ENCODE measurements at regions not wholly inside any gene's neighbourhood (a gene's known extent, or its start where the extent isn't known, plus 50 kb on each side); places are given as distances from the start of the nearest gene placed in this dataset.

- Histone ChIP-seq H3K9me3 (replicated peaks in 1 of 2; ENCODE audit: control insufficient read depth in 1 of 2, insufficient read depth in 1 of 2, low read length in 2 of 2) (peaks cover 0 to 5% of the 10 kb centered on the region in 2 donors), H3K9ac (ENCODE audit: insufficient read depth, low read length, poor library complexity, severe bottlenecking) (no peak overlapping the region), H4K20me1 (ENCODE audit: insufficient read depth, low read length) (no peaks in the 10 kb centered on the region), H3K27me3 (ENCODE audit: control insufficient read depth in 2 of 2, insufficient read depth in 2 of 2, low read length in 2 of 2) (no peaks in the 10 kb centered on the region), H2AFZ (ENCODE audit: insufficient read depth, low read depth, low read length, poor library complexity, severe bottlenecking) (no peak overlapping the region), H3K36me3 (replicated peaks in 1 of 2; ENCODE audit: control insufficient read depth in 1 of 2, insufficient read depth in 2 of 2, low read length in 2 of 2) (no peaks in the 10 kb centered on the region), H3K27ac (ENCODE audit: low read depth in 1 of 2, low read length in 2 of 2) (no peak overlapping the region), H3K4me1 (ENCODE audit: control insufficient read depth in 1 of 2, insufficient read depth in 2 of 2, low read length in 2 of 2) (no peaks in the 10 kb centered on the region), H3K4me3 (replicated peaks in 1 of 3; ENCODE audit: low read depth in 2 of 3, low read length in 3 of 3) (no peak overlapping the region), H3K4me2 (replicated peaks; ENCODE audit: extremely low read depth, low read length, poor library complexity, severe bottlenecking) (no peak overlapping the region), H3K79me2 (ENCODE audit: insufficient read depth, low read length) (no peaks in the 10 kb centered on the region)
- no peaks in the 10 kb centered on the region for H3K4me1 Mint-ChIP-seq
- intact Hi-C loops (cut with micrococcal nuclease), result no loop called here
- TF ChIP-seq CTCF (IDR thresholded peaks at IDR 0.05), result no peak
- H3K4me3 Mint-ChIP-seq, result no peak overlapping the region
- no CpG with 5 or more reads among the region's 3 CpGs for WGBS (ENCODE audit: insufficient coverage)
- DNase-seq, result no peak
- no peaks in the 10 kb centered on the region for H3K36me3 Mint-ChIP-seq
- H3K27me3 Mint-ChIP-seq (ENCODE audit: low read depth in 3 of 3), result no peaks in the 10 kb centered on the region
- H3K9me3 Mint-ChIP-seq, result peaks cover 0 to 5% (median 0%) of the 10 kb centered on the region in 7 donors
- H3K27ac Mint-ChIP-seq, result no peak overlapping the region
Measured at GRCh38 chr17:52648995-52649394, 490.5 kb upstream of the CA10 start.

GRCh38 chr17:52647411-52647810 is 488.9 kb upstream of the CA10 start:
- no peaks in the 10 kb centered on the region for H3K4me1 Mint-ChIP-seq
- H3K9me3 ChIP-seq (replicated peaks in 1 of 2; ENCODE audit: control insufficient read depth in 1 of 2, insufficient read depth in 1 of 2, low read length in 2 of 2), result peaks cover 0 to 5% of the 10 kb centered on the region in 2 donors
- no CpG with 5 or more reads among the region's 1 CpG for WGBS (ENCODE audit: insufficient coverage)
- no peak overlapping the region for H2AFZ ChIP-seq (ENCODE audit: insufficient read depth, low read depth, low read length, poor library complexity, severe bottlenecking)
- no peaks in the 10 kb centered on the region for H3K36me3 ChIP-seq (replicated peaks in 1 of 2; ENCODE audit: control insufficient read depth in 1 of 2, insufficient read depth in 2 of 2, low read length in 2 of 2)
- H3K4me3 ChIP-seq (replicated peaks in 1 of 3; ENCODE audit: low read depth in 2 of 3, low read length in 3 of 3), result no peak overlapping the region
- DNase-seq, result no peak
- H3K9ac ChIP-seq (ENCODE audit: insufficient read depth, low read length, poor library complexity, severe bottlenecking), result no peak overlapping the region
- H3K79me2 ChIP-seq (ENCODE audit: insufficient read depth, low read length), result no peaks in the 10 kb centered on the region
- H3K9me3 Mint-ChIP-seq, result peaks cover 0 to 5% (median 0%) of the 10 kb centered on the region in 7 donors
- H4K20me1 ChIP-seq (ENCODE audit: insufficient read depth, low read length), result no peaks in the 10 kb centered on the region
- intact Hi-C loops (cut with micrococcal nuclease), result no loop called here
- no peaks in the 10 kb centered on the region for H3K27me3 Mint-ChIP-seq (ENCODE audit: low read depth in 3 of 3)
- TF ChIP-seq CTCF (IDR thresholded peaks at IDR 0.05), result no peak
- H3K4me1 ChIP-seq (ENCODE audit: control insufficient read depth in 1 of 2, insufficient read depth in 2 of 2, low read length in 2 of 2), result no peaks in the 10 kb centered on the region
- no peak overlapping the region for H3K4me3 Mint-ChIP-seq
- no peak overlapping the region for H3K27ac ChIP-seq (ENCODE audit: low read depth in 1 of 2, low read length in 2 of 2)
- H3K36me3 Mint-ChIP-seq, result no peaks in the 10 kb centered on the region
- no peaks in the 10 kb centered on the region for H3K27me3 ChIP-seq (ENCODE audit: control insufficient read depth in 2 of 2, insufficient read depth in 2 of 2, low read length in 2 of 2)
- no peak overlapping the region for H3K27ac Mint-ChIP-seq
- no peak overlapping the region for H3K4me2 ChIP-seq (replicated peaks; ENCODE audit: extremely low read depth, low read length, poor library complexity, severe bottlenecking)
